ENCODE measurements at regions not wholly inside any gene's neighbourhood (a gene's known extent, or its start where the extent isn't known, plus 50 kb on each side); places are given as distances from the start of the nearest gene placed in this dataset.

GRCh38 chr6:130666786-130667185, 160.4 kb upstream of the SMLR1 start:
- Histone ChIP-seq H3K9me3 (ENCODE audit: control insufficient read depth, low read length) (no peaks in the 10 kb centered on the region), H2BK12ac (ENCODE audit: low read length in 2 of 2) (no peak overlapping the region), H2BK5ac (ENCODE audit: low read depth, low read length, poor library complexity, severe bottlenecking) (no peak overlapping the region), H3K4me2 (ENCODE audit: low read length, poor library complexity, severe bottlenecking) (no peak overlapping the region), H3K23ac (ENCODE audit: low read length in 2 of 2) (no peak overlapping the region), H3K4me1 (ENCODE audit: control insufficient read depth, insufficient read depth, low read depth, low read length) (no peaks in the 10 kb centered on the region), H3K18ac (ENCODE audit: low read depth in 1 of 2, low read length in 2 of 2) (no peak overlapping the region), H3K27me3 (ENCODE audit: control insufficient read depth in 1 of 2, insufficient read depth in 1 of 2, low read length in 2 of 2) (no peaks in the 10 kb centered on the region), H3K9ac (ENCODE audit: low read length) (no peak overlapping the region), H4K91ac (ENCODE audit: low read length) (no peak overlapping the region), H3K79me1 (replicated peaks; ENCODE audit: low read length, poor library complexity, severe bottlenecking) (no peaks in the 10 kb centered on the region), H3K4me3 (ENCODE audit: insufficient read depth in 1 of 2, low read depth in 1 of 2, low read length in 2 of 2) (no peak overlapping the region), H3K36me3 (ENCODE audit: control insufficient read depth in 1 of 2, insufficient read depth in 2 of 2, low read depth in 1 of 2, low read length in 2 of 2) (no peaks in the 10 kb centered on the region), H3K27ac (ENCODE audit: low read length, poor library complexity, severe bottlenecking) (no peak overlapping the region), H2AK5ac (ENCODE audit: low read length, severe bottlenecking) (no peak overlapping the region), H4K8ac (ENCODE audit: low read length) (no peak overlapping the region), H2AFZ (ENCODE audit: low read depth, low read length) (no peak overlapping the region), H2BK15ac (ENCODE audit: low read depth, poor library complexity, severe bottlenecking) (no peak overlapping the region), H3K4ac (ENCODE audit: low read depth in 1 of 2, low read length in 2 of 2) (no peak overlapping the region), H3K14ac (ENCODE audit: low read length in 2 of 2) (no peak overlapping the region), H2BK120ac (ENCODE audit: low read depth, low read length) (no peak overlapping the region)
- WGBS, result over 99% methylated on average over 2 of the region's 2 CpGs
- no peak for DNase-seq

GRCh38 chr6:130670142-130670541, 157.1 kb upstream of the SMLR1 start:
- no peaks in the 10 kb centered on the region for H3K36me3 ChIP-seq (ENCODE audit: control insufficient read depth in 1 of 2, insufficient read depth in 2 of 2, low read depth in 1 of 2, low read length in 2 of 2)
- no peaks in the 10 kb centered on the region for H3K79me1 ChIP-seq (replicated peaks; ENCODE audit: low read length, poor library complexity, severe bottlenecking)
- H3K9ac ChIP-seq (ENCODE audit: low read length), result no peak overlapping the region
- H2AK5ac ChIP-seq (ENCODE audit: low read length, severe bottlenecking), result no peak overlapping the region
- 43% methylated on average over 6 of the region's 6 CpGs for WGBS
- no peak overlapping the region for H3K27ac ChIP-seq (ENCODE audit: low read length, poor library complexity, severe bottlenecking)
- H2BK120ac ChIP-seq (ENCODE audit: low read depth, low read length), result no peak overlapping the region
- H3K9me3 ChIP-seq (ENCODE audit: control insufficient read depth, low read length), result no peaks in the 10 kb centered on the region
- no peak overlapping the region for H3K18ac ChIP-seq (ENCODE audit: low read depth in 1 of 2, low read length in 2 of 2)
- no peak overlapping the region for H2AFZ ChIP-seq (ENCODE audit: low read depth, low read length)
- H3K23ac ChIP-seq (ENCODE audit: low read length in 2 of 2), result no peak overlapping the region
- DNase-seq, result no peak
- H3K14ac ChIP-seq (ENCODE audit: low read length in 2 of 2), result no peak overlapping the region
- H3K4ac ChIP-seq (ENCODE audit: low read depth in 1 of 2, low read length in 2 of 2), result no peak overlapping the region
- H3K27me3 ChIP-seq (ENCODE audit: control insufficient read depth in 1 of 2, insufficient read depth in 1 of 2, low read length in 2 of 2), result no peaks in the 10 kb centered on the region
- no peak overlapping the region for H2BK12ac ChIP-seq (ENCODE audit: low read length in 2 of 2)
- H3K4me3 ChIP-seq (ENCODE audit: insufficient read depth in 1 of 2, low read depth in 1 of 2, low read length in 2 of 2), result no peak overlapping the region
- no peaks in the 10 kb centered on the region for H3K4me1 ChIP-seq (ENCODE audit: control insufficient read depth, insufficient read depth, low read depth, low read length)
- H2BK15ac ChIP-seq (ENCODE audit: low read depth, poor library complexity, severe bottlenecking), result no peak overlapping the region
- no peak overlapping the region for H4K8ac ChIP-seq (ENCODE audit: low read length)
- H4K91ac ChIP-seq (ENCODE audit: low read length), result no peak overlapping the region
- H3K4me2 ChIP-seq (ENCODE audit: low read length, poor library complexity, severe bottlenecking), result no peak overlapping the region
- H2BK5ac ChIP-seq (ENCODE audit: low read depth, low read length, poor library complexity, severe bottlenecking), result no peak overlapping the region

GRCh38 chr6:130671119-130671518, 156.1 kb upstream of the SMLR1 start:
- WGBS, result 75% methylated on average over 2 of the region's 2 CpGs
- Histone ChIP-seq H3K9me3 (ENCODE audit: control insufficient read depth, low read length) (no peaks in the 10 kb centered on the region), H2BK12ac (ENCODE audit: low read length in 2 of 2) (no peak overlapping the region), H2BK120ac (ENCODE audit: low read depth, low read length) (no peak overlapping the region), H3K4ac (ENCODE audit: low read depth in 1 of 2, low read length in 2 of 2) (no peak overlapping the region), H3K4me3 (ENCODE audit: insufficient read depth in 1 of 2, low read depth in 1 of 2, low read length in 2 of 2) (no peak overlapping the region), H2BK5ac (ENCODE audit: low read depth, low read length, poor library complexity, severe bottlenecking) (no peak overlapping the region), H3K4me1 (ENCODE audit: control insufficient read depth, insufficient read depth, low read depth, low read length) (no peaks in the 10 kb centered on the region), H2AFZ (ENCODE audit: low read depth, low read length) (no peak overlapping the region), H3K4me2 (ENCODE audit: low read length, poor library complexity, severe bottlenecking) (no peak overlapping the region), H3K23ac (ENCODE audit: low read length in 2 of 2) (no peak overlapping the region), H3K36me3 (ENCODE audit: control insufficient read depth in 1 of 2, insufficient read depth in 2 of 2, low read depth in 1 of 2, low read length in 2 of 2) (no peaks in the 10 kb centered on the region), H2BK15ac (ENCODE audit: low read depth, poor library complexity, severe bottlenecking) (no peak overlapping the region), H2AK5ac (ENCODE audit: low read length, severe bottlenecking) (no peak overlapping the region), H3K9ac (ENCODE audit: low read length) (peak overlapping the region; percentile 70), H4K8ac (ENCODE audit: low read length) (no peak overlapping the region), H3K14ac (ENCODE audit: low read length in 2 of 2) (no peak overlapping the region), H3K27me3 (ENCODE audit: control insufficient read depth in 1 of 2, insufficient read depth in 1 of 2, low read length in 2 of 2) (no peaks in the 10 kb centered on the region), H3K79me1 (replicated peaks; ENCODE audit: low read length, poor library complexity, severe bottlenecking) (no peaks in the 10 kb centered on the region), H4K91ac (ENCODE audit: low read length) (no peak overlapping the region), H3K18ac (ENCODE audit: low read depth in 1 of 2, low read length in 2 of 2) (no peak overlapping the region), H3K27ac (ENCODE audit: low read length, poor library complexity, severe bottlenecking) (no peak overlapping the region)
- DNase-seq, result no peak

GRCh38 chr6:130671577-130671976, 155.6 kb upstream of the SMLR1 start:
- H3K36me3 ChIP-seq (ENCODE audit: control insufficient read depth in 1 of 2, insufficient read depth in 2 of 2, low read depth in 1 of 2, low read length in 2 of 2), result no peaks in the 10 kb centered on the region
- no peaks in the 10 kb centered on the region for H3K79me1 ChIP-seq (replicated peaks; ENCODE audit: low read length, poor library complexity, severe bottlenecking)
- H3K4me2 ChIP-seq (ENCODE audit: low read length, poor library complexity, severe bottlenecking), result no peak overlapping the region
- no peaks in the 10 kb centered on the region for H3K9me3 ChIP-seq (ENCODE audit: control insufficient read depth, low read length)
- H2BK12ac ChIP-seq (ENCODE audit: low read length in 2 of 2), result no peak overlapping the region
- no peak overlapping the region for H2BK120ac ChIP-seq (ENCODE audit: low read depth, low read length)
- no peak overlapping the region for H3K14ac ChIP-seq (ENCODE audit: low read length in 2 of 2)
- H2BK15ac ChIP-seq (ENCODE audit: low read depth, poor library complexity, severe bottlenecking), result no peak overlapping the region
- no peaks in the 10 kb centered on the region for H3K4me1 ChIP-seq (ENCODE audit: control insufficient read depth, insufficient read depth, low read depth, low read length)
- no peak overlapping the region for H3K4ac ChIP-seq (ENCODE audit: low read depth in 1 of 2, low read length in 2 of 2)
- no peak overlapping the region for H2AK5ac ChIP-seq (ENCODE audit: low read length, severe bottlenecking)
- no peaks in the 10 kb centered on the region for H3K27me3 ChIP-seq (ENCODE audit: control insufficient read depth in 1 of 2, insufficient read depth in 1 of 2, low read length in 2 of 2)
- peak overlapping the region; percentile 70 for H3K9ac ChIP-seq (ENCODE audit: low read length)
- H3K23ac ChIP-seq (ENCODE audit: low read length in 2 of 2), result no peak overlapping the region
- no peak for DNase-seq
- no peak overlapping the region for H2BK5ac ChIP-seq (ENCODE audit: low read depth, low read length, poor library complexity, severe bottlenecking)
- H3K18ac ChIP-seq (ENCODE audit: low read depth in 1 of 2, low read length in 2 of 2), result no peak overlapping the region
- no peak overlapping the region for H4K91ac ChIP-seq (ENCODE audit: low read length)
- no peak overlapping the region for H2AFZ ChIP-seq (ENCODE audit: low read depth, low read length)
- H4K8ac ChIP-seq (ENCODE audit: low read length), result no peak overlapping the region
- H3K27ac ChIP-seq (ENCODE audit: low read length, poor library complexity, severe bottlenecking), result no peak overlapping the region
- no peak overlapping the region for H3K4me3 ChIP-seq (ENCODE audit: insufficient read depth in 1 of 2, low read depth in 1 of 2, low read length in 2 of 2)
- WGBS, result 84% methylated on average over 9 of the region's 11 CpGs
